Breast epithelium (tissue), 3 donors: ENCODE measurements at regions not wholly inside any gene's neighbourhood (a gene's known extent, or its start where the extent isn't known, plus 50 kb on each side); places are given as distances from the start of the nearest gene placed in this dataset.

ENCODE experiments used
- POLR2A ChIP-seq: fragments of 450-650 bp; IDR thresholded peaks from one replicate; pipeline ENCODE4 v1.6.1; 2016; ENCODE audit warnings: antibody characterized with exemption, mild to moderate bottlenecking, moderate library complexity
- POLR2AphosphoS5 ChIP-seq, 3 donors: sonication (generic); formaldehyde crosslinking; IDR thresholded peaks; one replicate each; pipeline ENCODE4 v1.6.1; 2017; ENCODE audit warnings: antibody characterized with exemption in 3 of 3
- TF ChIP-seq, protein P1 (sequence below), 3 donors: fragments of 450-650 bp; IDR thresholded peaks; one replicate each; pipeline ENCODE4 v1.5.1; 2016 to 2017; ENCODE audit warnings: antibody characterized with exemption in 3 of 3, mild to moderate bottlenecking in 3 of 3, moderate library complexity in 3 of 3

- TF ChIP-seq, protein P1, sequence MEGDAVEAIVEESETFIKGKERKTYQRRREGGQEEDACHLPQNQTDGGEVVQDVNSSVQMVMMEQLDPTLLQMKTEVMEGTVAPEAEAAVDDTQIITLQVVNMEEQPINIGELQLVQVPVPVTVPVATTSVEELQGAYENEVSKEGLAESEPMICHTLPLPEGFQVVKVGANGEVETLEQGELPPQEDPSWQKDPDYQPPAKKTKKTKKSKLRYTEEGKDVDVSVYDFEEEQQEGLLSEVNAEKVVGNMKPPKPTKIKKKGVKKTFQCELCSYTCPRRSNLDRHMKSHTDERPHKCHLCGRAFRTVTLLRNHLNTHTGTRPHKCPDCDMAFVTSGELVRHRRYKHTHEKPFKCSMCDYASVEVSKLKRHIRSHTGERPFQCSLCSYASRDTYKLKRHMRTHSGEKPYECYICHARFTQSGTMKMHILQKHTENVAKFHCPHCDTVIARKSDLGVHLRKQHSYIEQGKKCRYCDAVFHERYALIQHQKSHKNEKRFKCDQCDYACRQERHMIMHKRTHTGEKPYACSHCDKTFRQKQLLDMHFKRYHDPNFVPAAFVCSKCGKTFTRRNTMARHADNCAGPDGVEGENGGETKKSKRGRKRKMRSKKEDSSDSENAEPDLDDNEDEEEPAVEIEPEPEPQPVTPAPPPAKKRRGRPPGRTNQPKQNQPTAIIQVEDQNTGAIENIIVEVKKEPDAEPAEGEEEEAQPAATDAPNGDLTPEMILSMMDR (IDR thresholded peaks at IDR 0.05), result no peak
- TF ChIP-seq POLR2A (no peak), POLR2AphosphoS5 (IDR thresholded peaks at IDR 0.05) (no peak)
These were observed 647.8 kb upstream of the KLHL29 start for GRCh38 chr2:22737144-22737543.
